ENCODE measurements at regions not wholly inside any gene's neighbourhood (a gene's known extent, or its start where the extent isn't known, plus 50 kb on each side); places are given as distances from the start of the nearest gene placed in this dataset.
A peak's percentile ranks its signal among the peaks of the same experiment; 100 is the strongest.

DNA sequence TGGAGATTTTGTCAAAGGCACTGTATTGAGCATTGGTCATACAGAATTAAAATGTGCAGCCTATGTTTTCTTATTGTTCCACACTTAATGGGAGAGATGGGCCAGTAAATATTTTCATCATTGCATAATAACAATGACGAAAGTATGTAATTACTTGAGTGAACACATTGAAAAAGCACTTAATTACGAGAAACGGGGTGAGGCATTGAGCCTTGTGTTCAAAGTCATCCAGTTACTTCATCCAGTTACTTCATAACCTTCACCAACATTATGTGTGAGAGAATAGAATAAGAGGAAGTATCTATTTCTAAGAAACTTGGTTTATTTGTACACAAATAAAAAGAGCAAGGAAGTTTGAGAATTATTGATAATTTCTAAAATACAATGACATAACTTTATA lies 1427.0 kb downstream of the ADGRL3 start:
- no peak for DNase-seq

DNA sequence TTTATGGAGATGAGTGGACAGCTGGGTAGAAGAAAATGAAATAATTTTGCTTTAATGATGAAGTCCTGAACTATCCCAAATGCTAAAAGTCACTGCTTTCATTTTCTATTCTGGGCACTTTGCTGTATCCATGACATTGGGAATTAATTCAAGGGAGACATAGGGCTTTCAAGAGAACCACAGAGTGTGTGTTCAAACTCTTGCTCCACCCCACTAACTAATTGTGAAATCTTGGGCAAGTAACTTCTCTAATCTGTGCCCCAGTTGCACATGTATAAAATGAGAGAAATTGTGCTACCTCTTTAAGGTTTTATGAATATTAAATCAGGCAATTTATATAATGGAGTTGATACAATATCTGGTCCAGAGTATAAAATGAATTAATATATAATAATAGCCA lies 1422.0 kb downstream of the ADGRL3 start:
- no peak for DNase-seq

DNA sequence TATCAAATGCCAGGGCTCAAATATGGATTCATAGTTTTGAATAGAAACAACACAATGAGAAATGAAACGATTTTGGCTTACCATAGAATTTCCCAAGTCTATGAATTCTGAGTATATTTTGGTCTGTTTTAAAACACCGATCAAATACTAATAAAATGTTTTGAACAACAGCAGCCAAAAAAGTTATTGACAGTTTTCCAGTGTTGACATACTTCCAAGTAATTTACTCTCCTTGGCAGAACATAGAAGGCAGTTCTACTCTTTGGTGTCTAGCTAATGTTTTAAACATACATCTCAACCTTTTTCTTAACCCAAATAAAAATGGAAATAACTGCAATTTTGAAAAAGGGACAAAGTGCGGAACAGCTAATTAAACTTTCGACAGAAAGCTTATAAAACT lies 1419.8 kb downstream of the ADGRL3 start:
- DNase-seq, result no peak

DNA sequence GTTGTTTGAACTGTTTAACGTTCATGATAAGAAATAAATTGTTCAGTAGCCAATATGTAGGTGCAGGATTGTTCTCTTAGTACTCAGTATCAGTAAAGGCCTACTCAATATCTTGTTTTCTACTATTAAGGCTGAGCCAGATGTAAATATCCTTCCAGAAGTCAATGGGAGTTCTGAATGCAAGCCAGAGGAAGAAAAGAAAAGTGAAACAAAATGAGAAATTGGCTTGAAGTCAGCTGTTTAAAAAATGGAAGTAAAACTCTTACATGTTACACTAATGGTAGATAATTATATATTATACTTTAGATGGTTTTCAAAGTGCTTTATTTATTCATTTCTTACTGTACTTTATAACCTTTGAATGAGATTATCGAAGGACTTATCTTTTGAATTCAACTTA lies 1417.9 kb downstream of the ADGRL3 start:
- DNase-seq, result no peak

DNA sequence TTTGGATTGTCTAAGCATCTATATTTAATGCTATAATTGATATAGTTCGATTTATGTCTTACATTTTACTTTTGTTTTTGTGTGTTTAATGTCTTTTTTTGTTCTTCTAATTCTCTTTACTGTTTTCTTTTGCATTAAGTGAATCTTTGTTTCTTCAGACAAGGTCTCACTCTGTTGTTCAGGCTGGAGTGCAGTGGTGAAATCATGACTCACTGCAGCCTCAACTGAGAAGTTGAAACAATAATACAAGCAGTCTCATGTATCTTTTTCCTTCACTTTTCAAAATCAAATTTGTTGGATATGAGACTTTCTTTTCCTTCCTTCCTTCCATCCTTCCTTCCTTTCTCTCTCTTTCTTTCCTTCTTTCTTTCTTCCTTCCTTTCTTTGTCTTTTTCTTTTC lies 1401.6 kb downstream of the ADGRL3 start:
- no peak for DNase-seq

DNA sequence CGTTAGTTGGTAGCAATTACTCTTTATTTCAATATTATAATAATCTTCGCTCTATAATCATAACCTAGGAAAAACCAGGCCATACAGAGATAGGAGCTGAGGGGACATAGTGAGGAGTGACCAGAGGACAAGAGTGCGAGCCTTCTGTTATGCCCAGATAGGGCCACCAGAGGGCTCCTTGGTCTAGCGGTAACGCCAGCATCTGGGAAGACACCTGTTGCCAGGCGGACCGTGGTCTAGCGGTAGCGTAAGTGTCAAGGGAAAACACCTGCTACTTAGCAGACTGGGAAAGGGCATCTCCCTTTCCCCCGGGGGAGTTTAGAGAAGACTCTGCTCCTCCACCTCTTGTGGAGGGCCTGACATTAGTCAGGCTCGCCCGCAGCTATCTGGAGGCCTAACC lies 1395.1 kb downstream of the ADGRL3 start:
- DNase-seq, result peak; percentile 20

DNA sequence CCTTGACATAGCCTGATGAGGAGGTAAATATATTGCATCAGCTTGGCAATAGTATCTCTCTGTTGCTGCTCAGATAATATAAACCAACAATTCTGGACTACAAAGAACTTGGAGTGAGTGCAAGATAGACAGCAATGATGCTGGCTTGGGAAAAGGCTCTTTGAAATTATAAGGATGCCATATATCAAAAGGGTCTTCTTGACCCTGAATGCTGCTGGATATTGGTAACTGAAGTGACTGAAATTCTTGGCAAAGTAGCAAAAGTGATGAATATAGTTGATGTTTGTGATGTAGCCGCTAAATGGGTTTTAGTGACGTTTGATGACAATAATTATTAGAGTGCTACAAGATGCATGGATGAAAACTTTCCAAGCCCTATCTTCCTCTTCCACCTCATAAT lies 1391.6 kb downstream of the ADGRL3 start:
- no peak for DNase-seq

DNA sequence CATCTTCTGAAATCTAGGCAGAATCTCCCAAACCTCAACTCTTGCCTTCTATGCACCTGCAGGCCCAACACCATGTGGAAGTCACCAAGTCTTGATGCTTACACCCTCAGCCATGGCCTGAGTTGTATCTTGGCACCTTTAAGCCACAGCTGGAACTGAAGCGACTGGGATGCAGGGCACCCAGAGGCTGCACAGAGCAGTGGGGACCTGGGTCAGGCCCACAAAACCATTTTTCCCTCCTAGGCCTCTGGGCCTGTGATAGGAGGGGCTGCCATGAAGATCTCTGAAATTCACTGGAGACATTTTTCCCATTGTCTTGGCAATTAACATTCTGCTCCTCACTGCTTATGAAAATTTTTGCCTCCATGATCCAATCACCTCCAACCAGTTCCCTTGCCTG lies 1388.5 kb downstream of the ADGRL3 start:
- DNase-seq, result no peak

DNA sequence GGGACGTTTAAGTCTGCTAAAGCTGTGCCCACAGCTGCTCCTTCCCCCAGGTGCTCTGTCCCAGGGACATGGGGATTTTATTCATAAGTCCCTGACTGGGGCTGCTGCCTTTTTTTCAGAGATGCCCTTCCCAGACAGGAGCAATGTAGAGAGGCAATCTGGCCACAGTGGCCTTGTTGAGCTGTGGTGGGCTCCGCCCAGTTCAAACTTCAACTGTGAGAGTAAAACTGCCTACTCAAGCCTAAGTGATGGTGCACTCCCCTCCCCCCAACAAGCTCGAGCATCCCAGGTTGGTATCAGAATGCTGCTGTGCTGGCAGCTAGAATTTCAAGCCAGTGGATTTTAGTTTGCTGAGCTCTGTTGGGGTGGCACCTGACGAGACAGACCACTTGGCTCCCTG lies 1371.4 kb downstream of the ADGRL3 start:
- no peak for DNase-seq

DNA sequence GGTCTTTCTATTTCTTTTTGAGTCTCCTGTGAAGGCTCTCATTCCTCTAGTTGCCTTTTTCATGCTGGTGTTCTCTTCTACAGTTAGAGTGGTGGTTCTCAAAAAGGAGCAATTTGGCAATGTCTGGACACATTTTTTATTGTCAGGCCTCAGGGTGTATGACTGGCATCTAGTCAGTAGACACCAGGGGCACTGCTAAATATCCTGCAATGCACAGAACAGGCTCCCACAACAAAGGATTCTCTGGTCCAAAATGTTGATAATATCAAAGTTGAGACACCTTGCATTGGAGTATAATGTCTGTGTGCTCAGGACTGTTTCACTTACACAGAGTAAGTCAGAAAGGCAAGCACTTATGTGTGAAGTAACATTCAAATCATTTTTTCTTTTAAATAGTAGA lies 1360.7 kb downstream of the ADGRL3 start:
- no peak for DNase-seq

DNA sequence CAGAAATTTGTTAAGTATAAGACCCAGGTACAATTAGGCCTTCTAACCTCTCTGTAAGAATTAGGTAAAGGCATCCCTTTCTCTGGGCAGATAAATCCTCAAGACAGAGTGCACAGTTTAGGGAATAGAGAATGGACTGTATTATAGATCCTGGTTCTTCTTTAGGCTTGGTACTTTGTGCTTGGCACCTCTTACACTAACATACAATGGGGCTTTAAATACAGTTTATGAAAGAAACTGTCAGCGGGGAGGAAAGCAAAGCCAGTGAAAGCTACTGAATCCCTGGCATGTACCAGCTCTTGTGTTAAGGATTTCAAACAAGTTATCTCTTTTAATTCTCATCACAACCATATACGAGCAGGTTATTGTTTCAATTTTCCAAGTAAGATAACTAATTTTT lies 1350.0 kb downstream of the ADGRL3 start:
- no peak for DNase-seq

DNA sequence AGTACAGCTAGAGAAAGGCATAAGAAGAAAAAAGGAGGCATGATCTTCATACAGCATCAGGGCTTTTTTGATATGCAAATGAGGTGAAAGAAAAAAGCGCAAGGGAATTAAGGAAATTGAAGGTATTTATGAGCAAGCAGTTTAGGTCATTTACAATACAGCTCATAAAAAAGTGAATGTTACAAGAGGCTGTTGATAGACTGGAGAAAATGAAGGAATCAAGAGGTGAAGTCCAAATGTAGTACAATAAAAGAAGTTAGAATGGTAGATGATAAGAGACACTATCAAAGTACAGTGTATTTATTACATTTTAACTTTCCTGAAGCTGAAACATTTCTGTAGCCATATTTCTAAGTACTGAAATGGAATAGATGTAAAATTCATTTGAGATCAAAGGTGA lies 1349.5 kb downstream of the ADGRL3 start:
- DNase-seq, result no peak

DNA sequence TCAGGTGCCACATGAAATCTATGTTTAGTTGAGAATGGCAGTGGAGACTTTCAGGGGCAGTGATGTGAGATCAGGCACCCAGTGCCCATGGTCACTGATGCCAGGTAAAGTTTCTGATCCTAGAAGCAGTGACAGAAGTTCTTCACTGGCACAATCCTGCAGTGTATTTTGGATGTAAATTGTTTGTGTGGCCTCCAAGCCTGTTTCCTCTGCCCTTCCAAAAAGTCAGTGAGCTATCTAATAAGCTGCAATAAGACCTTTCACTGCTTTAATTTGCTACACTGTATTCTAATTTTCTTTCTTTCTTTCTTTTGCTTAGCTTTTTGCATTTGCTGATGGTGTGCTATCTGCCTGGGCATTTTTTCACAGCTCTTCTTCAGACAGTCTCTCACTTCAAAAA lies 1348.6 kb downstream of the ADGRL3 start:
- no peak for DNase-seq

DNA sequence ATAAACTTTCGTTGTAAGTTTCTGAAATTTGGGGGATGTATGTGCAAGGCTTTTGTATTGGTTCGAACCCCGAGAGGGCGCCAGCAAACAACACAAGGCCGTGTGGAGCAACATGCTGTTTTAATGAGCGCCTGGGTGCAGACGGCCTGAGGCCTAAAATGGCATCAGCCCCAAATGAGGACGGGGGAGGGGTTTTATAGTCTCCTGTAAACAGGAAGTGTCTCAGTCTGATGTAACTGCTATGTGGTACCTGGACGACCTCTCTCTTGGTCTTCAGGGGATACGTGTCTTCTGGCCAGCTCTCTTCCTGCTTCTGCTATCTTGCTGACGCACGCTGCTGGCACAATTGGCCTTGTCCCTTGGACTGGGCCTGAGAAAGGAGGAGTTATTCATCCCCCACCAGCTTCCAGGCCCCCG lies 1348.0 kb downstream of the ADGRL3 start:
- no peak for DNase-seq

DNA sequence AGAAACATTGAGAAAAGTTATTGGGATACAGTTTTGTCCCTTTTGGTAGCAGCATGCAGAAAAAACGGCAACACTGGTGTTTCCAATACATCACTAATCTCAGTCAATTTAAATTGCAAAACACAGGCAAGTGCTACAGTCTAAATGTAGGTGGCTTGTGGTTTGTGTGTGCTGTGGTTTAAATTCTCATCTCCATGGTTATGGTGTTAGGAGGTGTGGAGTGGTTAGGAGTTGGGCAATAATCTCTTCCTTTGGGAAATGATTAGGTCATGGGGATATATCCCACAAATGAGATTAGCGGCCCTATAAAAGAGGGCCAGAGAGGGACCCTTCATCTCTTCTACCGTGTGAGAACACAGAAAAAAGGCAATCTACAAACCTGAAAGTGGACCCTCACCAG lies 1344.3 kb downstream of the ADGRL3 start:
- no peak for DNase-seq

DNA sequence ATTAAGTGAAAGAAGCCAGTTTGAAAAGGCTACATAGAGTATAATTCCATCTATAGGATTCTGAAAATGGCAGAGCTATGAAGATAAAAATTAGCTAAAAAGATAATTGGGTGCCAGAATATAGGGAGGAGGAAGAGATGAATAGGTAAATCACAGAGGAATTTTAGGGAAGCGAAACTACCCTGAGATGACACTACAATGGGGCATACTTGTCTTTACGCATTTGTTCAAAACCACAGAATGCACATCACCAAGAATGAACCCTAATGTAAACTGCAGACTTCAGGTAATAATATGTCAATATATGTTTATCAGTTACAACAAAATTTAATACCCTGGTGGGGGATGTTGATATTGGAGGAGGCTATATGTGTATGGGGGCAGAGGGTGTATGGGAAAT lies 1342.9 kb downstream of the ADGRL3 start:
- DNase-seq, result no peak

DNA sequence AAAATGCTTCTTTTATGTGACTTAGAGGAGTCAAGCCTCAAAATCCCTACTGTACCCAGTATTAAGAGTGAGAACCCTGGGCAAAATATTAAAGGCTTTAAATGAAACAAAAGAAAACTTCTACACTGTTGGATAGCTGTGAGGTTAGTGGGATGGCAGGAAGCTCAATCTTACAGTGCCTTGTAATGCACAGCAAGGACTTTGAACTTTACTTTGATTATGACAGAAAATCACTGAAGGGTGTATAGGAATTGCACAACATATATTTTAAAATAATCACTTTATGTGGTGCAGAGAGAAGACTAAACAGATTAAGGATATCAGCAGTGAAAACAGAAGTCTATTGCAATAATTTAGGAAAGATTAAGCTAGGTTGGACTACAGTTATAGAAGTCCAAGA lies 1333.4 kb downstream of the ADGRL3 start:
- DNase-seq, result no peak

DNA sequence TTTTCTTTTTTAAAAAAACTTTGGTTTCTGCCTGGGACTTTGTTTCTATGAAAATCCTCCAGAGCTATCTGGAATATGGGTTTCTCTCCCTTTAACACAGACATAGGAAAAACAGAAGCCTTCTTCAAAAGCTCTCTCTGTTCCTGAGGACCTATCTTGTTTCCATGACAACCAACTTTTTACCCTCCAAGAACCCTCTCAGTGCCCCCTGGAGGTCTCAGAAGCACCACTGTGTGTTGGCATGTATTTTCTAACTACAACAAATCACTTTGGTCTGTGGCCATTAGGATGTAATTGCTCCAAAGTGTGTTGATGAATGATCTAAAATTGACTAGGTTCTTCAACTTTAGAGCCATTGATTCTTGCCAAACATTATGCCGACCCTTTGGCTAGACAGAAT lies 1331.6 kb downstream of the ADGRL3 start:
- DNase-seq, result no peak

DNA sequence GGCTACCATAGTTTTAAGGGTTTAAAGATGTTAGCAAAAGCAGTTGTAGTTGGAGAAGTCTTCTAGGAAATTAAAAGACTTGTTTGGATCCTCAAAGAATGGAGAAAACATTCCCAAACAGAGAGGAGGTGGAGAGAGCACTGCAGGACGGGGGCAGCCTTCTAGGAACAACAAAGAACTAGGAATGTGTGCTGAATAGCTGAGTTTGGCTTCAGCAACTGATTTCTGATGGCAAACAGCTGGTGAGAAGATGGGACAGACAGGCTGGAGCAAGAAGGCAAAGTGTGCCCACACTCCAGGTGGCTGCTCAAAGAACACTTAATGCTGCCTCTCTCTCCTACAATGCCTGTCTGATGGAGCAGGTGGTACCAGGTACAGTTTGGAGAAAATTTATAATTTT lies 1331.1 kb downstream of the ADGRL3 start:
- DNase-seq, result no peak

DNA sequence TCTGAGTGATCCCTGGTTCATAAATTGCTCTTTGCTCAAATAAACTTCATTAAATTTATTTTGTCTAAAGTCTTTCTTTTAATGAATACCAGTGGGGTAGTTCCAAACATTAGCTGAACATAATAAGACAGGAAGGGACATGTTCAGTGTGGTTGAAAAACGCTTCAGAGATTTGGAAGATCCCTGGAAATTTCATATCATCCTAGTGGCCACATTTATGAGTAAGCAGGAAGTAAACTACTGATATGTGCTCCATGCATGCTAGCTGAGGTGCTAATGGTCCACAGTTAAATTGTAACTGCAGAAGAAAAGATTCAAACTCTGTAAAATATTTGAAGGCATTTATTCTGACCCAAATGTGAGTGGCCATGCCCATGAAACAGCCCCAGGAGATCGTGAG lies 1328.7 kb downstream of the ADGRL3 start:
- no peak for DNase-seq

DNA sequence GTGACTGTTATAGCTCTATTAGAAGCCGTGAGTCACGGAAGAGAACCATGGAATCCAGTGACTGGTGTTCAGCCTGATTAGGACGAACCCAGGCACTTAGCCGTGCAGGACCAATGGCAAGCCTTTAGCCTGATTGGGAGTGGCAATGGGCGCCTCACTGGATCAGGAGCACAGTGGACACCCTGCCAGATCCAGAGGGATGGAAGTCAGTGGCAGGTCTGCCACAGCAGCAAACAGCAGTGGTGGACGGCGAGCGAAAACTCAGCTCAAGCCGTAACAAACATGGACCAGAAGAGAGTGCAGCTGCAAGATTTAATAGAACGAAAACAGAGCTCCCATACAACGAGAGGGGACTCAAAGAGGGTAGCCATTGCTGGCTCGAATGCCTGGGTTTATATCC lies 1326.5 kb downstream of the ADGRL3 start:
- no peak for DNase-seq

DNA sequence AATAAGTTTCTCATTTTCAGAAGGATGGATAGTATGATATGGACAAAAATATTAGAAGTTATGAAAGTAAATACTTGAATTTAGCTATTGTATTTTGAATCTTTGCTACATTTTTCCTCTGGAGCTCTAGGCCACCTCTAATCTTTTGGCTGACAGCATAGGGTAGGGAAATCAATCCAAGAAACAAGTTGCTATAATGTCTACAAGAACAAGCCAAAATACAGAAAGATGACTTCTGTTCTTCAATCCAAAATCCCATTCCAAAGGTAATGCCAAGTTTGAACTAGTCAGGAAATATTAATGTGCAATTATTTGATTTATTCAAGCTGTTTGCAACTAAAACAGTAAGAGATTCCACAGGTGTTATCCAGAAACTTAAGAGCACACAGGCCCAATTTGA lies 1323.1 kb downstream of the ADGRL3 start:
- DNase-seq, result no peak

DNA sequence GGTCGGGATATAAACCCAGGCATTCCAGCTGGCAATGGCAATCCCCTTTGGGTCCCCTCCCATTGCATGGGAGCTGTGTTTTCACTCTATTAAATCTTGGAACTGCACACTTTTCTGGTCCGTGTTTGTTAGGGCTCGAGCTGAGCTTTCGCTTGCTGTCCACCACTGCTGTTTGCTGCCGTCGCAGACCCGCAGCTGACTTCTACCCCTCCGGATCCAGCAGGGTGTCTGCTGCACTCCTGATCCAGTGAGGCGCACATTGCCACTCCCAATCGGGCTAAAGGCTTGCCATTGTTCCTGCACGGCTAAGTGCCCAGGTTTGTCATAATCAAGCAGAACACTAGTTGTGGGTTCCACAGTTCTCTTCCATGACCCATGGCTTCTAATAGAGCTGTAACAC lies 1322.1 kb downstream of the ADGRL3 start:
- DNase-seq, result no peak

DNA sequence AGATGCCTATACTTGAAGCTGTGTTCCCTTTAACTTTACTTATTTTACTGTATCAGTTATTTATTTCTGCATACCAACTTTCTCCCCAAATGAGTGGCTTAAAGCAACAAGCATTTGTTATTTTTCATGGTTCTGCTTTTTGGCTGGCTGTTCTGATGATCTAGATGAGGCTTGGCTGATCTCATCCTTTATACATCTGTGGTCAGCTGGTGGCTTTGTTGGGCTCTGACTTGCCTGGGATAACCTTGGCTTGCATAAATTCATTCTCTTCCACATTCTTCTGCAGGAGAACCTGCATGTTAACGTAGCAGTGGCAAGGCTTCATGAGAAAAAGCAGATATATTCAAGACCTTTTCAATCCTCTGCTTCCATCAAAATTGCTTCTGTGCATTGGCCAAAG lies 1317.6 kb downstream of the ADGRL3 start:
- DNase-seq, result no peak

DNA sequence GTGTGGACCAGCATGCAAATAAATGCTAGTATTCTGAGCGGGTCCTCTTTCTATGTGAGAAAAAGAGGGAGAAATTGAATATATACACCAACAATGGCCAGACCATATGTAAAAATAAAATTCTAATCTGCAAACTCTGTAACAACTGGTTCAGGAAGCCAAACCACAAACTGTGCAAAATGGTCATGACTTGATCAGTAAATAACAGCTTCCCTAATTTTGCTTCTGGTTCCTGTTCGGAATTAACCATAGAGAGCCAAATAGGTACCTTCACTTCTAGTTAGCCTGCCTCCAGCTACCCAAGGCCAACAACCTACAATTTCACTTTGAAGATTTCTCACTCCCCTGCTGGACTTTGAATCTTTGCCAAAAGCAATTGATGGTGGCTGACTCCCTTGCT lies 1313.2 kb downstream of the ADGRL3 start:
- DNase-seq, result peak; percentile 16

DNA sequence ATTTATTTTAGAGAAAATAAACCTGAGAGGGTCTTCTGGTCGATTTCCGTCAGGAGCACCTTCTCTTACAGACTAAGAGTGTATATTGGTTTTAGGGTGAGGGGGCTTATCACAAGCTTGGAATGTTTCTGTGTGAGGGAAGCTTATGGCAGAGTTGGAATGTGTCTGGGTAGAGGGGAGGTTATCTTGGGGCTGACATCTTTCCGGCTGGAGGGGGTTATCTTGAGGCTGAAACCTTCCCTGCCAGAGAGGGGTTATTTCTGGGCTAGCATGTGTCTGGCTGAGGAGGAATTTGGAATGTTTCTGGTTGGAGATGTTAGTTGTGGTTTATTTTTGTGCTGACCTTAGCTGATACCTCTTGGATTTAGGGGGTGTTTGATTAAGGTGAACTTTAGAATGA lies 1312.1 kb downstream of the ADGRL3 start:
- no peak for DNase-seq

Data from NCI-H1105 treated with DMSO at 0.1 percent for 48 hours (cell line).